Panc1 (cell line): ENCODE measurements at regions not wholly inside any gene's neighbourhood (a gene's known extent, or its start where the extent isn't known, plus 50 kb on each side); places are given as distances from the start of the nearest gene placed in this dataset.

Source experiments
- ATAC-seq: fragments of 200-7000 bp; cut with Tn5 transposase; 2 replicates; pipeline ENCODE4 v1.9.1; 2020; ENCODE audit warnings: mild to moderate bottlenecking, moderate library complexity
- BruUV-seq: library from RNA; stranded (reverse); fragments of 400-500 nt; replicated peaks from 2 replicates; lab custom pipeline; 2021; lab: Mats Ljungman, UMichigan
- CTCF ChIA-PET: fragments of 300-600 bp; sonication (Branson Sonifier 250); formaldehyde crosslinking; loops from one replicate; lab custom pipeline; 2022; ENCODE audit warnings: antibody characterized with exemption; lab: Charles Lee
- POLR2A ChIA-PET: fragments of 300-600 bp; sonication (Branson Sonifier 250); formaldehyde crosslinking; loops from one replicate; lab custom pipeline; 2022; ENCODE audit warnings: antibody characterized with exemption; lab: Charles Lee
- DNase-seq: peaks from one replicate; pipeline ENCODE4 v3.0.0-alpha.2; 2010; ENCODE audit warnings: low read depth, low spot score
- H3K27ac ChIP-seq: 2 replicates; pipeline ENCODE4 v1.5.1; 2011; ENCODE audit warnings: mild to moderate bottlenecking, low read length, inconsistent platforms
- H3K27me3 ChIP-seq: fragments of 200-500 bp; sonication (Bioruptor generic); 2 replicates; pipeline ENCODE4 v1.6.0; 2014; ENCODE audit warnings: low read length, inconsistent platforms; ENCODE audit not compliant: control insufficient read depth, insufficient read depth
- H3K36me3 ChIP-seq: fragments of 200-500 bp; sonication (Bioruptor generic); 2 replicates; pipeline ENCODE4 v1.5.1; 2014; ENCODE audit warnings: inconsistent platforms, mild to moderate bottlenecking, low read length, moderate library complexity; ENCODE audit not compliant: control insufficient read depth, insufficient read depth
- H3K4me1 ChIP-seq: 2 replicates; pipeline ENCODE4 v1.5.1; 2011; ENCODE audit warnings: inconsistent platforms, mild to moderate bottlenecking, low read length, moderate library complexity; ENCODE audit not compliant: control insufficient read depth, insufficient read depth
- H3K4me3 ChIP-seq, 2 experiments: 2 replicates each; pipeline ENCODE4 v1.5.1; 2011 to 2012; ENCODE audit warnings: low read depth in 2 of 2, low read length in 2 of 2, mild to moderate bottlenecking in 2 of 2, inconsistent platforms in 1 of 2, moderate library complexity in 1 of 2
- H3K9me3 ChIP-seq: fragments of 200-500 bp; sonication (Bioruptor generic); 2 replicates; pipeline ENCODE4 v1.5.1; 2014; ENCODE audit warnings: low read depth, mild to moderate bottlenecking, inconsistent platforms, low read length, moderate library complexity; ENCODE audit not compliant: control insufficient read depth, insufficient read depth
- POLR2AphosphoS5 ChIP-seq: IDR thresholded peaks from 2 replicates; pipeline ENCODE4 v1.6.1; 2012; ENCODE audit warnings: mild to moderate bottlenecking, low read depth, low read length, moderate library complexity
- SIN3A ChIP-seq: IDR thresholded peaks from 2 replicates; pipeline ENCODE4 v1.6.1; 2012; ENCODE audit warnings: low read depth, mild to moderate bottlenecking, low read length, moderate library complexity, borderline replicate concordance; ENCODE audit not compliant: insufficient read depth
- TCF7L2 ChIP-seq: IDR thresholded peaks from 2 replicates; pipeline ENCODE4 v1.6.1; 2011; ENCODE audit warnings: mild to moderate bottlenecking, low read depth, low read length, inconsistent platforms
- in situ Hi-C: cut with HindIII; loops from 2 replicates; pipeline ENCODE4 v1.10.0; 2016; ENCODE audit warnings: low sequenced_read_pairs, low pct_unique_long_range_greater_than_20kb
- intact Hi-C: fragments of 100-400 bp; cut with micrococcal nuclease; formaldehyde crosslinking; loops from one replicate; pipeline ENCODE4 v1.10.0; 2022; ENCODE audit not compliant: unreplicated experiment
- TF ChIP-seq, protein P1 (sequence below): fragments of 450-650 bp; IDR thresholded peaks from 2 replicates; pipeline ENCODE4 v1.5.1; 2017; ENCODE audit warnings: mild to moderate bottlenecking
- TF ChIP-seq, protein P2 (sequence below), 2 experiments: IDR thresholded peaks; 2 replicates each; pipeline ENCODE4 v1.6.1; 2011 to 2012; ENCODE audit warnings: low read depth in 2 of 2, control low read depth in 1 of 2, low read length in 1 of 2, mild to moderate bottlenecking in 1 of 2, moderate library complexity in 1 of 2; ENCODE audit not compliant: insufficient read depth in 1 of 2

DNA sequence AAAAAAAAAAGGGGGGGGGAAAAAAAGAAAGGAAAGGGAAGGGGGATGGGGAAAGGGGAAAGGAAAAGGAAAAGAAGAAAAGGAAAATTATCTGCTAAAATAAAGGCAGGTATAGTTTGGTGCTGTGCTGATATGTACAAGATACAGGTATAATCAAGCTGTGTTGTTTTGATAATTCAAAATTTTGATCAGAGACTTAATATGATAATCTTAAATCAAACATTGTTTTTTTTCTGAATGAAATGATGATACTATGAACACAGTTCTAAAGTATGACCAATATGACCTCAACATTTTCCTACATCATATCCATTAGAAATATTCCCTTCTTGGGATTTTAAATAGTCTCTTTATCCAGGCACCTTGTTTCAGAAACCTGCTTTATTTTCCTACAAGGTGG, 115.6 kb upstream of the TRPM3 start:
- Histone ChIP-seq H3K4me3 (no peak overlapping the region), H3K9me3 (no peaks in the 10 kb centered on the region), H3K27ac (no peak overlapping the region), H3K4me1 (no peaks in the 10 kb centered on the region), H3K27me3 (no peaks in the 10 kb centered on the region), H3K36me3 (no peaks in the 10 kb centered on the region)
- CTCF ChIA-PET: no interaction called here
- TF ChIP-seq, protein P1, sequence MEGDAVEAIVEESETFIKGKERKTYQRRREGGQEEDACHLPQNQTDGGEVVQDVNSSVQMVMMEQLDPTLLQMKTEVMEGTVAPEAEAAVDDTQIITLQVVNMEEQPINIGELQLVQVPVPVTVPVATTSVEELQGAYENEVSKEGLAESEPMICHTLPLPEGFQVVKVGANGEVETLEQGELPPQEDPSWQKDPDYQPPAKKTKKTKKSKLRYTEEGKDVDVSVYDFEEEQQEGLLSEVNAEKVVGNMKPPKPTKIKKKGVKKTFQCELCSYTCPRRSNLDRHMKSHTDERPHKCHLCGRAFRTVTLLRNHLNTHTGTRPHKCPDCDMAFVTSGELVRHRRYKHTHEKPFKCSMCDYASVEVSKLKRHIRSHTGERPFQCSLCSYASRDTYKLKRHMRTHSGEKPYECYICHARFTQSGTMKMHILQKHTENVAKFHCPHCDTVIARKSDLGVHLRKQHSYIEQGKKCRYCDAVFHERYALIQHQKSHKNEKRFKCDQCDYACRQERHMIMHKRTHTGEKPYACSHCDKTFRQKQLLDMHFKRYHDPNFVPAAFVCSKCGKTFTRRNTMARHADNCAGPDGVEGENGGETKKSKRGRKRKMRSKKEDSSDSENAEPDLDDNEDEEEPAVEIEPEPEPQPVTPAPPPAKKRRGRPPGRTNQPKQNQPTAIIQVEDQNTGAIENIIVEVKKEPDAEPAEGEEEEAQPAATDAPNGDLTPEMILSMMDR: no peak
- TF ChIP-seq, protein P2, sequence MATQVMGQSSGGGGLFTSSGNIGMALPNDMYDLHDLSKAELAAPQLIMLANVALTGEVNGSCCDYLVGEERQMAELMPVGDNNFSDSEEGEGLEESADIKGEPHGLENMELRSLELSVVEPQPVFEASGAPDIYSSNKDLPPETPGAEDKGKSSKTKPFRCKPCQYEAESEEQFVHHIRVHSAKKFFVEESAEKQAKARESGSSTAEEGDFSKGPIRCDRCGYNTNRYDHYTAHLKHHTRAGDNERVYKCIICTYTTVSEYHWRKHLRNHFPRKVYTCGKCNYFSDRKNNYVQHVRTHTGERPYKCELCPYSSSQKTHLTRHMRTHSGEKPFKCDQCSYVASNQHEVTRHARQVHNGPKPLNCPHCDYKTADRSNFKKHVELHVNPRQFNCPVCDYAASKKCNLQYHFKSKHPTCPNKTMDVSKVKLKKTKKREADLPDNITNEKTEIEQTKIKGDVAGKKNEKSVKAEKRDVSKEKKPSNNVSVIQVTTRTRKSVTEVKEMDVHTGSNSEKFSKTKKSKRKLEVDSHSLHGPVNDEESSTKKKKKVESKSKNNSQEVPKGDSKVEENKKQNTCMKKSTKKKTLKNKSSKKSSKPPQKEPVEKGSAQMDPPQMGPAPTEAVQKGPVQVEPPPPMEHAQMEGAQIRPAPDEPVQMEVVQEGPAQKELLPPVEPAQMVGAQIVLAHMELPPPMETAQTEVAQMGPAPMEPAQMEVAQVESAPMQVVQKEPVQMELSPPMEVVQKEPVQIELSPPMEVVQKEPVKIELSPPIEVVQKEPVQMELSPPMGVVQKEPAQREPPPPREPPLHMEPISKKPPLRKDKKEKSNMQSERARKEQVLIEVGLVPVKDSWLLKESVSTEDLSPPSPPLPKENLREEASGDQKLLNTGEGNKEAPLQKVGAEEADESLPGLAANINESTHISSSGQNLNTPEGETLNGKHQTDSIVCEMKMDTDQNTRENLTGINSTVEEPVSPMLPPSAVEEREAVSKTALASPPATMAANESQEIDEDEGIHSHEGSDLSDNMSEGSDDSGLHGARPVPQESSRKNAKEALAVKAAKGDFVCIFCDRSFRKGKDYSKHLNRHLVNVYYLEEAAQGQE (IDR thresholded peaks at IDR 0.05; ENCODE audit: insufficient read depth in 1 of 2, low read depth in 2 of 2, low read length in 1 of 2): no peak
- TF ChIP-seq SIN3A (no peak), TCF7L2 (no peak), POLR2AphosphoS5 (no peak)
- POLR2A ChIA-PET: no interaction called here
- ATAC-seq (no peak), DNase-seq (no peak)
- BruUV-seq: no TSS peak
- in situ Hi-C loops: no loop called here
- intact Hi-C loops: no loop called here

DNA sequence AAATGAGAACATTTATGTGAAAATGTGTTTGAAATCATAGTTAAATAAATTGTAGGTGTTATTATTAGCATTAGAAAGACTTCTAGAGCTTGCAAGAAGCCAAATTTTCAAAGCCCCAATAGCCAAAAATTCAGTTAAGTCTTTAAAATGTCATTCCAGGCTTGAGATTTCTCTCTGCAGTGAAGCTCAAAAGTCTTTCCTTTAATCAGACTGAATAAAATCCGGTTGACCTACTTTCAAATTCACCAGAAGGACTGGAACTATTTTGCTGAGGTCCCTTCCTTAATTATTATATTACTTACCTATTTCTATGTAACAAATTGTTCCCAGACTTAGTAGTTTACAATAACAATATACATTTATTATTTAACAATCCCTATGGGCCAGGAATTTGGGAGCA, 112.2 kb upstream of the TRPM3 start:
- TF ChIP-seq TCF7L2: no peak
- TF ChIP-seq POLR2AphosphoS5: no peak
- TF ChIP-seq, protein P1: no peak
- TF ChIP-seq, protein P2 (IDR thresholded peaks at IDR 0.05; ENCODE audit: insufficient read depth in 1 of 2, low read depth in 2 of 2, low read length in 1 of 2): no peak
- TF ChIP-seq SIN3A: no peak
- in situ Hi-C loops (no loop called here), intact Hi-C loops (no loop called here)
- ChIA-PET POLR2A (no interaction called here), CTCF (no interaction called here)
- Histone ChIP-seq H3K4me3 (no peak overlapping the region), H3K27ac (no peak overlapping the region), H3K36me3 (no peaks in the 10 kb centered on the region), H3K9me3 (no peaks in the 10 kb centered on the region), H3K27me3 (no peaks in the 10 kb centered on the region), H3K4me1 (no peaks in the 10 kb centered on the region)
- DNase-seq (no peak), ATAC-seq (no peak)
- no TSS peak for BruUV-seq
